Ectodermal cell (in vitro differentiated cells): ENCODE measurements at regions not wholly inside any gene's neighbourhood (a gene's known extent, or its start where the extent isn't known, plus 50 kb on each side); places are given as distances from the start of the nearest gene placed in this dataset.
"Not testable (repeated sequence)": the region's sequence is repeated elsewhere in the genome, so short reads cannot be mapped to it uniquely, and the experiment has no call there.

Source experiments
- H3K27ac ChIP-seq: 2 replicates; pipeline ENCODE4 v1.7.0; 2013; ENCODE audit warnings: mild to moderate bottlenecking, low read depth, low read length; ENCODE audit not compliant: insufficient read depth, poor library complexity, severe bottlenecking
- H3K27me3 ChIP-seq: 2 replicates; pipeline ENCODE4 v1.7.0; 2013; ENCODE audit warnings: mild to moderate bottlenecking, low read length; ENCODE audit not compliant: insufficient read depth, control insufficient read depth, poor library complexity, severe bottlenecking
- H3K36me3 ChIP-seq: one replicate; pipeline ENCODE4 v1.7.0; 2013; ENCODE audit warnings: low read length; ENCODE audit not compliant: control insufficient read depth, insufficient read depth
- H3K4me1 ChIP-seq: one replicate; pipeline ENCODE4 v1.7.0; 2013; ENCODE audit warnings: low read length; ENCODE audit not compliant: control insufficient read depth, insufficient read depth
- H3K4me3 ChIP-seq: 2 replicates; pipeline ENCODE4 v1.7.0; 2013; ENCODE audit warnings: low read depth, low read length, control low read depth; ENCODE audit not compliant: insufficient read depth
- H3K9me3 ChIP-seq: 2 replicates; pipeline ENCODE4 v1.7.0; 2013; ENCODE audit warnings: mild to moderate bottlenecking, low read length, moderate library complexity; ENCODE audit not compliant: control insufficient read depth
- WGBS, 2 experiments: methylation state at CpG; one replicate each; pipeline ENCODE4 v1.1.7; 2013; ENCODE audit warnings: missing lambda C conversion rate in 2 of 2; 5-methylcytosine and 5-hydroxymethylcytosine counted together

DNA sequence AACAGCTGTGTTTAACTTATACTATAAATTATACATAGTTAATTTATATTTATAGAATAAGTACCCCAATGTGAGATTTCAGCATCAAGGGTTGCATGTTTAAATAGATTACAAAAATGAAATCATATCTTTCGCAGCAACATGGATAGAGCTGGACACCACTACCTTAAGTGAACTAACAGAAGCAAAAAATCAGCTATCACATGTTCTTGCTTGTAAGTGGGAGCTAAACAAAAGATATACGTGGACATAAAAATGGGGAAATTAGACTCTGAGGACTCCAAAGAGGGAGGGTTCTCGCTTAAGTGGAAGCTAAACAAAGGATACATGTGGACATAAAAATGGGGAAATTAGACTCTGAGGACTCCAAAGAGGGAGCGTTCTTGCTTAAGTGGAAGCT is 626.5 kb upstream of the DPPA4 start:
- H3K4me3 ChIP-seq = no peak overlapping the region
- no peak overlapping the region for H3K27ac ChIP-seq
- H3K9me3 ChIP-seq = no peaks in the 10 kb centered on the region
- no peaks in the 10 kb centered on the region for H3K27me3 ChIP-seq
- no peaks in the 10 kb centered on the region for H3K36me3 ChIP-seq
- 95 to 96% methylated on average over 3 to 4 of the region's 4 CpGs for WGBS, 2 experiments
- no peaks in the 10 kb centered on the region for H3K4me1 ChIP-seq

DNA sequence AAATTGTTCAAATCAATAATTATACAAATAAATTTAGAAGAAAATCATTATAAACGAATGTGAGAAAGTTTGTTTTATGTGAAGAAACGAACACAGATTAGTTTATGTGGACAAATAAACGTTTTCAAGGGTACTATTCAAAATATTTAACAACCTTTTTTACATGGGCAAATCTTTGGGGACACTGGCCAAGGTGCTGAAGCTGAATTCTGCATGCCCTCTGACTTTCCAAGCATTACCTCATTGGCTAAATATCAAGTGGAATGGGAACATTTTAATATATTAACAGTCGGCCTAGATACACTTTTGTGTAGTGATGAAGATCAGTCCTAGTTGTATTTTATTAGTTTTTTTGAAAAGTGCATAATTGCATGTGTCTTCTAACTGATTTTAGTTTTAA is 636.4 kb upstream of the DPPA4 start:
- Histone ChIP-seq H3K27ac (no peak overlapping the region), H3K36me3 (no peaks in the 10 kb centered on the region), H3K9me3 (no peaks in the 10 kb centered on the region), H3K4me3 (no peak overlapping the region), H3K27me3 (no peaks in the 10 kb centered on the region), H3K4me1 (no peaks in the 10 kb centered on the region)
- 78 to 79% methylated on average over 2 to 4 of the region's 4 CpGs for WGBS, 2 experiments

DNA sequence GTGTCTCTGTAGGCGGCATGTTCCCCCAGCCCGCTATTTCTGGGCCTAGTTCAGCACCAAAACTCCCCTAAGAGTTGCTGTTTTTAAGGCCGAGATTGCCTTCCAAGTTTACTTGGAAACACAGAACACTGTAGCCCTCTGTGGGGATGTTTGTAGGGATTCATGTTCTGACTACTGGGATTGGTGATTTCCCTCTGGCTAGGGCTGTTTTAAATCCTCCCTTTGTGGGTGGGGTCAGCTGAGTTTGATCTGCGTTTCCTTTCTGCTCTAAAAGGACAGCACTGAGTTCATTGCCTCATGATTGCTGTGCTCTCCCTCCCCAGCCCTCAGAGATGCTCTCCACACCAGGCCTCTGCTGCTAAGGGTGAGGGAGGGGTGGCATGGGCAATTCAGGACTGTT is 640.6 kb upstream of the DPPA4 start:
- Histone ChIP-seq H3K27me3 (no peaks in the 10 kb centered on the region), H3K4me1 (no peaks in the 10 kb centered on the region), H3K36me3 (no peaks in the 10 kb centered on the region), H3K27ac (no peak overlapping the region), H3K9me3 (no peaks in the 10 kb centered on the region), H3K4me3 (no peak overlapping the region)
- 86 to 90% methylated on average over 4 of the region's 4 CpGs for WGBS, 2 experiments

DNA sequence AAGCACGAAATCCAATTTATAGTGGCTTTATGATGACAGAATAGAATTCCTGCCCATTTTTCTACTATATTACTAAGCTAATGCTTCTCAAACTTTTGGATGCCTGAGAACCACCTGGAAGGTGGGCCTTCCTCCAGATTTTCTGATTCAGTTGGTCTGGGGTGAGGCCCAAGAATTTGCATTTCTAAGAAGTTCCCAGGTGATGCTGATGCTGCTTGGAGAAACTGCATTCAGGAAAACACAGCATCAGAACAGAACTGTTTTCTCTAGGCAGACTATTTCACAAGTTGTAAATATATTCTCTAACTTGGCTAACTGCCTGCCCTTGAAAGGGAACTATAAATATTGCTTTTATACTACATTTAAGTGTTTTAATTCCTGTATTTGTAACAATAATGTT is 644.9 kb upstream of the DPPA4 start:
- no peaks in the 10 kb centered on the region for H3K36me3 ChIP-seq
- no peak overlapping the region for H3K4me3 ChIP-seq
- no CpG with 5 or more reads among the region's 1 CpG for WGBS, 2 experiments
- H3K27ac ChIP-seq = no peak overlapping the region
- H3K4me1 ChIP-seq = no peaks in the 10 kb centered on the region
- H3K9me3 ChIP-seq = no peaks in the 10 kb centered on the region
- H3K27me3 ChIP-seq = no peaks in the 10 kb centered on the region

DNA sequence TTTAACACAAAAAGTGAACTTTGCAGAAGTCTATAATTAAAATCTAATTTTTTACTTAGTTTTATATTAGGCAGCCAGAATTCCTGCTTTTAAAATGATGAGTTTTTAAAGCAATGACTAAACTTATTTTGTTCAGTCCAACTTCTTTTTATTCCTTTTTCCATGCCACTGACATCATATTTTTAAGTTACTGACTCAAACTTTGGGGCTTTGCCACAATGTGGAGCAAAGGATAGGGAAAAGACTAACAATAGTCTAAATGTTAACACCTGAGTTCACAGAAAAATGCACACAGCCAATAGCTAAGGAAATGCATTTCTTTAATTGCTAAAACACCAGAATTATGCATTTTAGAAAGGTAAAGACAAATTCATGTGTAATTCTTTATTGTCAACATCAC is 647.6 kb upstream of the DPPA4 start:
- no peaks in the 10 kb centered on the region for H3K9me3 ChIP-seq
- H3K4me1 ChIP-seq = no peaks in the 10 kb centered on the region
- H3K27me3 ChIP-seq = no peaks in the 10 kb centered on the region
- no peak overlapping the region for H3K4me3 ChIP-seq
- H3K27ac ChIP-seq = no peak overlapping the region
- no peaks in the 10 kb centered on the region for H3K36me3 ChIP-seq

GRCh38 chr3:109985943-109986555 is 648.7 kb upstream of the DPPA4 start:
- H3K9me3 ChIP-seq = no peaks in the 10 kb centered on the region
- no peak overlapping the region for H3K27ac ChIP-seq
- H3K4me1 ChIP-seq = no peaks in the 10 kb centered on the region
- WGBS, 2 experiments = 92 to 94% methylated on average over 1 of the region's 1 CpG
- H3K27me3 ChIP-seq = no peaks in the 10 kb centered on the region
- no peak overlapping the region for H3K4me3 ChIP-seq
- no peaks in the 10 kb centered on the region for H3K36me3 ChIP-seq

- H3K4me3 ChIP-seq = no peak overlapping the region
Observed at GRCh38 chr3:109994853-109995252, 657.5 kb upstream of the DPPA4 start.

DNA sequence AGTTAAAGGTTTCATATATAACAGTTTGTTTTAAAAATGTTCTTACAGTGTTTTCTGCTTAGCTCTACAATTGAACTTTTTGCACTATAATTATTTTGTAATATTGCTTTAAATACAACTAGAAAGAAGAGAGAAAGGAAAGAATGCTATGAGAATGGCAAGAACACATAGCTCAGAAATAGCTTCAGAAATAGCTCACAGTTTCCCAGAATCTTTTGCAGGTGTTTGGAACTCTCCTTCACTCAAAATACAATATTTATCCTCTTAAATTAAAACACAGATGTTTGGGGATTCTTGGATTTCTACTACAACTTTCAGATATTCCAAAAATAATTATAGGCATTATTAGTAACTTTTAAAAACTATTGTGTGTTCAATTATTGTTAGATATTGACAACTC is 658.0 kb upstream of the DPPA4 start:
- Histone ChIP-seq H3K36me3 (no peaks in the 10 kb centered on the region), H3K27me3 (no peaks in the 10 kb centered on the region), H3K4me1 (no peaks in the 10 kb centered on the region), H3K9me3 (no peaks in the 10 kb centered on the region), H3K4me3 (no peak overlapping the region), H3K27ac (no peak overlapping the region)

More at GRCh38 chr3:109994853-109995252, 657.5 kb upstream of the DPPA4 start:
- Histone ChIP-seq H3K36me3 (no peaks in the 10 kb centered on the region), H3K27me3 (no peaks in the 10 kb centered on the region), H3K27ac (no peak overlapping the region), H3K4me1 (no peaks in the 10 kb centered on the region), H3K9me3 (no peaks in the 10 kb centered on the region)
- 93 to 94% methylated on average over 8 to 9 of the region's 9 CpGs for WGBS, 2 experiments

GRCh38 chr3:110001905-110002304 is 664.6 kb upstream of the DPPA4 start:
- not testable (repeated sequence) for H3K27ac ChIP-seq, H3K27me3 ChIP-seq, H3K36me3 ChIP-seq, H3K9me3 ChIP-seq, H3K4me1 ChIP-seq, H3K4me3 ChIP-seq
- 95 to 97% methylated on average over 4 of the region's 4 CpGs for WGBS, 2 experiments

DNA sequence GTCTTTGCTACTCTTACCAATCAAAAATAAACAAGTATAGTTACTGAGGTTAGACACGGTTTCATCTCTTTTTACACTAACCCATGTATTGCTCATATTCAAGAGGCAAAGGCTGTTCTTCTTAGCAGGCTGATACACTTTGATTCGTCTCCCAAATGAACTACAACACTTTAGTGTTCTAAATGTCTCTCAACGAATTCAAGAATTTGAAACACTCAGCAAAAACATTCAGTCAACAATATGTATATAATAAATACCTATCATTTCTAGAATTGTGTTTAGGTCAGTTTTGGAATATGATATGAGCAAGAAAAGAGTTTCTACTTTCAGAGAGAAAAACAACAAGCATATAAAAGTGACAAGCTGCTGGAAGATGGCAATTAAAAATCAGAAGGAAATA is 669.6 kb upstream of the DPPA4 start:
- H3K4me3 ChIP-seq = no peak overlapping the region
- H3K27me3 ChIP-seq = no peaks in the 10 kb centered on the region
- H3K4me1 ChIP-seq = no peaks in the 10 kb centered on the region
- no peak overlapping the region for H3K27ac ChIP-seq
- WGBS, 2 experiments = 97 to 100% methylated on average over 2 to 3 of the region's 3 CpGs
- no peaks in the 10 kb centered on the region for H3K9me3 ChIP-seq
- H3K36me3 ChIP-seq = no peaks in the 10 kb centered on the region
